ENCODE measurements at regions not wholly inside any gene's neighbourhood (a gene's known extent, or its start where the extent isn't known, plus 50 kb on each side); places are given as distances from the start of the nearest gene placed in this dataset.
"Not testable (repeated sequence)": the region's sequence is repeated elsewhere in the genome, so short reads cannot be mapped to it uniquely, and the experiment has no call there.

- no peak for DNase-seq (ENCODE audit: low read depth)
- in situ Hi-C loops (cut with HindIII; ENCODE audit: low sequenced_read_pairs) = no loop called here
- no peak overlapping the region for H3K4me3 ChIP-seq (ENCODE audit: low read depth, low read length)
- TF ChIP-seq, protein P1, sequence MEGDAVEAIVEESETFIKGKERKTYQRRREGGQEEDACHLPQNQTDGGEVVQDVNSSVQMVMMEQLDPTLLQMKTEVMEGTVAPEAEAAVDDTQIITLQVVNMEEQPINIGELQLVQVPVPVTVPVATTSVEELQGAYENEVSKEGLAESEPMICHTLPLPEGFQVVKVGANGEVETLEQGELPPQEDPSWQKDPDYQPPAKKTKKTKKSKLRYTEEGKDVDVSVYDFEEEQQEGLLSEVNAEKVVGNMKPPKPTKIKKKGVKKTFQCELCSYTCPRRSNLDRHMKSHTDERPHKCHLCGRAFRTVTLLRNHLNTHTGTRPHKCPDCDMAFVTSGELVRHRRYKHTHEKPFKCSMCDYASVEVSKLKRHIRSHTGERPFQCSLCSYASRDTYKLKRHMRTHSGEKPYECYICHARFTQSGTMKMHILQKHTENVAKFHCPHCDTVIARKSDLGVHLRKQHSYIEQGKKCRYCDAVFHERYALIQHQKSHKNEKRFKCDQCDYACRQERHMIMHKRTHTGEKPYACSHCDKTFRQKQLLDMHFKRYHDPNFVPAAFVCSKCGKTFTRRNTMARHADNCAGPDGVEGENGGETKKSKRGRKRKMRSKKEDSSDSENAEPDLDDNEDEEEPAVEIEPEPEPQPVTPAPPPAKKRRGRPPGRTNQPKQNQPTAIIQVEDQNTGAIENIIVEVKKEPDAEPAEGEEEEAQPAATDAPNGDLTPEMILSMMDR (IDR thresholded peaks at IDR 0.05; ENCODE audit: low read depth, low read length, missing control alignments) = no peak
Observed at GRCh38 chr22:47613606-47614350, 851.3 kb downstream of the TBC1D22A start.

GRCh38 chr22:47613181-47613580 lies 850.7 kb downstream of the TBC1D22A start:
- H3K4me3 ChIP-seq (ENCODE audit: low read depth, low read length); DNase-seq (ENCODE audit: low read depth); in situ Hi-C loops (cut with HindIII; ENCODE audit: low sequenced_read_pairs): not testable (repeated sequence)

DNA sequence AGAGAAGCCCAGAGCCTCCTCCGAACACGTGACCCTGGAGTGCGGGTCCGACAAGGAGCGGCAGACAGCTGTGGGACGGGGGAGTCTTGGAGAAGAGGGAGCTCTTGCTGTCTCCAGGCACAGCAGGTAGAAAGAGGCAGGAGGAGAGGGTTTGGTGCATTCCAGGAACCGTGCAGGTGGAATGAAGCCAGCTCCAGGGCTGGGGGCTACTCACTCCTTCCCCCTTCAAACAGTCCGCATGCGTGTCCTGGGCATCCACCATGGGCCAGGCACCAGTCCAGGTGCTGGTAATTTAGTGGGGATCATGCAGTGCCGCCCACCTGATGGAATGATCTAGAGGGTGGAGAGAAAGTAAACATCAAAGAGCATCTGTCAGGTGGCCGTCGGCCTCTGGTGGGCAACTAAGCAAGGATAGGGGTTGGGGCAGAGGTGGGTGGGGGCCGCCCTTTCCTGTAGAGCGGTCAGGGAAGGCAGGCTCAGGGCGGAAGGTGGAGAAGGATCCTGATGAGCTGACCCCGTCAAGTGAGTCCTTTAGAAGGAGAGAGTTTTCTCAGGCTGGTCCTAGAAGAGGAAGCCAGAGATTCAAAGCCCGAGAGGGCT lies 850.0 kb downstream of the TBC1D22A start:
- TF ChIP-seq, protein P1 (IDR thresholded peaks at IDR 0.05; ENCODE audit: low read depth, low read length, missing control alignments) = no peak
- DNase-seq (ENCODE audit: low read depth) = no peak
- H3K4me3 ChIP-seq (ENCODE audit: low read depth, low read length) = no peak overlapping the region
- in situ Hi-C loops (cut with HindIII; ENCODE audit: low sequenced_read_pairs) = no loop called here

GRCh38 chr22:47610764-47611163 lies 848.3 kb downstream of the TBC1D22A start:
- no peak overlapping the region for H3K4me3 ChIP-seq (ENCODE audit: low read depth, low read length)
- DNase-seq (ENCODE audit: low read depth) = no peak
- in situ Hi-C loops (cut with HindIII; ENCODE audit: low sequenced_read_pairs) = no loop called here
- TF ChIP-seq, protein P1 (IDR thresholded peaks at IDR 0.05; ENCODE audit: low read depth, low read length, missing control alignments) = no peak

- H3K4me3 ChIP-seq (ENCODE audit: low read depth, low read length) = no peak overlapping the region
- TF ChIP-seq, protein P1 (IDR thresholded peaks at IDR 0.05; ENCODE audit: low read depth, low read length, missing control alignments) = no peak
- in situ Hi-C loops (cut with HindIII; ENCODE audit: low sequenced_read_pairs) = no loop called here
- no peak for DNase-seq (ENCODE audit: low read depth)
Observed at GRCh38 chr22:47610281-47610680, 847.8 kb downstream of the TBC1D22A start.

- in situ Hi-C loops (cut with HindIII; ENCODE audit: low sequenced_read_pairs) = no loop called here
- DNase-seq (ENCODE audit: low read depth) = no peak
- TF ChIP-seq, protein P1 (IDR thresholded peaks at IDR 0.05; ENCODE audit: low read depth, low read length, missing control alignments) = no peak
- no peak overlapping the region for H3K4me3 ChIP-seq (ENCODE audit: low read depth, low read length)
Observed at GRCh38 chr22:47609653-47610052, 847.2 kb downstream of the TBC1D22A start.

DNA sequence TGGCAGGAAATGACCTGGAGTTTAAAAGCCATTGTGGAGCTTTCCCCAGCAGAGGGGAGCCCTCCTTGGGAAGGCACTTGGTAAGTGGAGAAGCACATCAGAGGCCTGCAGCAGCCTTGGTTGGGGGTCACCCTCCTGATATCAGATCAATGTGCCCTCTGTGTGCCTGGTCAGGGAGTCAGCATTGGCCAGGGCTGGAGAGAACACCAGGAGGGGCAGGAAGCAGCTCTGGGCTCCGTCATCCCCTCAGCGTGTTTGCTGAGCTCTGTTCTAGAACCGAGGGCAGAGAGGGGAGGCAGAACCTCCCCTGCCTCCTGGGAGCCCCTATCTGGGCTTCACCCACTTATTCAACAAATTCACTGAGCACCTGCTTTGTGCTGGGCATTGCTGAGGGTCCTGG lies 846.0 kb downstream of the TBC1D22A start:
- TF ChIP-seq, protein P1 (IDR thresholded peaks at IDR 0.05; ENCODE audit: low read depth, low read length, missing control alignments) = no peak
- in situ Hi-C loops (cut with HindIII; ENCODE audit: low sequenced_read_pairs) = no loop called here
- DNase-seq (ENCODE audit: low read depth) = no peak
- H3K4me3 ChIP-seq (ENCODE audit: low read depth, low read length) = no peak overlapping the region
